GM18909 (cell line): ENCODE measurements at regions not wholly inside any gene's neighbourhood (a gene's known extent, or its start where the extent isn't known, plus 50 kb on each side); places are given as distances from the start of the nearest gene placed in this dataset.

ENCODE experiments used
- ATAC-seq: cut with Tn5 transposase; IDR thresholded peaks from one replicate; pipeline ENCODE4 v1.9.1; 2021; ENCODE audit warnings: mild to moderate bottlenecking; ENCODE audit not compliant: unreplicated experiment, poor library complexity

- no peak for ATAC-seq
Measured at GRCh38 chr6:66949191-66949661, 1242.2 kb upstream of the EYS start.

GRCh38 chr6:66948106-66948505, 1241.1 kb upstream of the EYS start:
- no peak for ATAC-seq

GRCh38 chr6:66940003-66940402, 1233.0 kb upstream of the EYS start:
- no peak for ATAC-seq

GRCh38 chr6:66937180-66937579, 1230.2 kb upstream of the EYS start:
- no peak for ATAC-seq

GRCh38 chr6:66935612-66936011, 1228.6 kb upstream of the EYS start:
- no peak for ATAC-seq

- no peak for ATAC-seq
Measured at GRCh38 chr6:66931787-66932186, 1224.8 kb upstream of the EYS start.

GRCh38 chr6:66930559-66931290, 1223.7 kb upstream of the EYS start:
- no peak for ATAC-seq

- ATAC-seq = no peak
Measured at GRCh38 chr6:66926060-66926459, 1219.0 kb upstream of the EYS start.

GRCh38 chr6:66913657-66914056, 1206.6 kb upstream of the EYS start:
- ATAC-seq = no peak

- no peak for ATAC-seq
Measured at GRCh38 chr6:66902457-66902856, 1195.4 kb upstream of the EYS start.

- no peak for ATAC-seq
Measured at GRCh38 chr6:66900133-66901083, 1193.4 kb upstream of the EYS start.

- no peak for ATAC-seq
Measured at GRCh38 chr6:66897576-66897975, 1190.5 kb upstream of the EYS start.

- ATAC-seq = no peak
Measured at GRCh38 chr6:66896415-66896814, 1189.4 kb upstream of the EYS start.

GRCh38 chr6:66883453-66883852, 1176.4 kb upstream of the EYS start:
- no peak for ATAC-seq

- no peak for ATAC-seq
Measured at GRCh38 chr6:66866801-66867200, 1159.8 kb upstream of the EYS start.

GRCh38 chr6:66865771-66866170, 1158.7 kb upstream of the EYS start:
- no peak for ATAC-seq

- ATAC-seq = no peak
Measured at GRCh38 chr6:66861007-66861541, 1154.0 kb upstream of the EYS start.

- ATAC-seq = no peak
Measured at GRCh38 chr6:66860328-66860727, 1153.3 kb upstream of the EYS start.

GRCh38 chr6:66858196-66858595, 1151.2 kb upstream of the EYS start:
- no peak for ATAC-seq

GRCh38 chr6:66854014-66854413, 1147.0 kb upstream of the EYS start:
- ATAC-seq = no peak

- ATAC-seq = no peak
Measured at GRCh38 chr6:66851930-66852329, 1144.9 kb upstream of the EYS start.
